GM12878 (cell line): ENCODE measurements at regions not wholly inside any gene's neighbourhood (a gene's known extent, or its start where the extent isn't known, plus 50 kb on each side); places are given as distances from the start of the nearest gene placed in this dataset.

Source experiments
- PKNOX1 ChIP-seq: fragments of 450-650 bp; IDR thresholded peaks from 2 replicates; pipeline ENCODE4 v1.6.1; 2016; ENCODE audit warnings: mild to moderate bottlenecking
- PRDM15 ChIP-seq: fragments of 450-650 bp; formaldehyde crosslinking; IDR thresholded peaks from 2 replicates; pipeline ENCODE4 v1.4.0; 2020; ENCODE audit warnings: mild to moderate bottlenecking, moderate library complexity
- ZNF687 ChIP-seq: fragments of 450-650 bp; IDR thresholded peaks from 2 replicates; pipeline ENCODE4 v1.6.1; 2017; ENCODE audit warnings: mild to moderate bottlenecking, moderate library complexity

GRCh38 chr6:6922166-6922565 is 185.6 kb upstream of the RREB1 start (continued):
- TF ChIP-seq ZNF687 (no peak), PRDM15 (no peak), PKNOX1 (no peak)
